GM19025 (cell line): ENCODE measurements at regions not wholly inside any gene's neighbourhood (a gene's known extent, or its start where the extent isn't known, plus 50 kb on each side); places are given as distances from the start of the nearest gene placed in this dataset.
"Not testable (repeated sequence)": the region's sequence is repeated elsewhere in the genome, so short reads cannot be mapped to it uniquely, and the experiment has no call there.

Experiments used
- ATAC-seq: cut with Tn5 transposase; IDR thresholded peaks from one replicate; pipeline ENCODE4 v1.9.1; 2021; ENCODE audit warnings: mild to moderate bottlenecking, low read depth, moderate library complexity; ENCODE audit not compliant: unreplicated experiment

GRCh38 chr4:126898815-126899214, 733.9 kb upstream of the INTU start:
- no peak for ATAC-seq

- ATAC-seq: no peak
Measured at GRCh38 chr4:126899331-126899801, 733.4 kb upstream of the INTU start.

- ATAC-seq: no peak
Measured at GRCh38 chr4:126906466-126906865, 726.3 kb upstream of the INTU start.

GRCh38 chr4:126907389-126907788, 725.4 kb upstream of the INTU start:
- no peak for ATAC-seq

GRCh38 chr4:126916049-126916625, 716.6 kb upstream of the INTU start:
- no peak for ATAC-seq

GRCh38 chr4:126916626-126917140, 716.1 kb upstream of the INTU start:
- ATAC-seq: no peak

GRCh38 chr4:126922328-126922938, 710.3 kb upstream of the INTU start:
- ATAC-seq: not testable (repeated sequence)

- no peak for ATAC-seq
Measured at GRCh38 chr4:126924237-126924636, 708.5 kb upstream of the INTU start.

- ATAC-seq: not testable (repeated sequence)
Measured at GRCh38 chr4:126930059-126930458, 702.7 kb upstream of the INTU start.

GRCh38 chr4:126935801-126936200, 697.0 kb upstream of the INTU start:
- no peak for ATAC-seq

- ATAC-seq: no peak
Measured at GRCh38 chr4:126937342-126937741, 695.4 kb upstream of the INTU start.

GRCh38 chr4:126937846-126938422, 694.8 kb upstream of the INTU start:
- ATAC-seq: no peak

GRCh38 chr4:126939401-126939800, 693.4 kb upstream of the INTU start:
- ATAC-seq: no peak

- no peak for ATAC-seq
Measured at GRCh38 chr4:126947536-126947935, 685.2 kb upstream of the INTU start.

GRCh38 chr4:126954537-126955291, 678.0 kb upstream of the INTU start:
- ATAC-seq: no peak

GRCh38 chr4:126955292-126956183, 677.2 kb upstream of the INTU start:
- no peak for ATAC-seq

GRCh38 chr4:126956184-126956897, 676.4 kb upstream of the INTU start:
- ATAC-seq: no peak

GRCh38 chr4:126957556-126957955, 675.2 kb upstream of the INTU start:
- ATAC-seq: no peak

- no peak for ATAC-seq
Measured at GRCh38 chr4:126957987-126958386, 674.8 kb upstream of the INTU start.

- ATAC-seq: no peak
Measured at GRCh38 chr4:126958482-126958881, 674.3 kb upstream of the INTU start.
